Endodermal cell (in vitro differentiated cells): ENCODE measurements at regions not wholly inside any gene's neighbourhood (a gene's known extent, or its start where the extent isn't known, plus 50 kb on each side); places are given as distances from the start of the nearest gene placed in this dataset.

ENCODE experiments used
- DNase-seq: peaks from one replicate; pipeline ENCODE4 v3.0.0-alpha.2; 2017
- H3K27ac ChIP-seq: 2 replicates; pipeline ENCODE4 v1.5.1; 2013; ENCODE audit warnings: mild to moderate bottlenecking, low read depth, low read length, moderate library complexity
- H3K27me3 ChIP-seq: 2 replicates; pipeline ENCODE4 v1.6.1; 2013; ENCODE audit warnings: mild to moderate bottlenecking, low read length, moderate library complexity; ENCODE audit not compliant: insufficient read depth, control insufficient read depth, poor library complexity, severe bottlenecking
- H3K36me3 ChIP-seq: 2 replicates; pipeline ENCODE4 v1.7.0; 2013; ENCODE audit warnings: mild to moderate bottlenecking, low read length, moderate library complexity; ENCODE audit not compliant: control insufficient read depth, insufficient read depth
- H3K4me1 ChIP-seq: one replicate; pipeline ENCODE4 v1.7.0; 2013; ENCODE audit warnings: low read length; ENCODE audit not compliant: control insufficient read depth, insufficient read depth
- H3K4me3 ChIP-seq: 2 replicates; pipeline ENCODE4 v1.5.1; 2013; ENCODE audit warnings: mild to moderate bottlenecking, low read length, moderate library complexity
- H3K9ac ChIP-seq: 2 replicates; pipeline ENCODE4 v1.6.1; 2013; ENCODE audit warnings: mild to moderate bottlenecking, low read length, moderate library complexity; ENCODE audit not compliant: poor library complexity, severe bottlenecking; ENCODE audit errors: extremely low read depth
- H3K9me3 ChIP-seq: 2 replicates; pipeline ENCODE4 v1.6.1; 2013; ENCODE audit warnings: mild to moderate bottlenecking, low read length, moderate library complexity; ENCODE audit not compliant: control insufficient read depth
- H3K27ac Mint-ChIP-seq: 2 replicates; pipeline ENCODE4 v1.8.0; 2020; ENCODE audit warnings: mixed read lengths
- H3K27me3 Mint-ChIP-seq: 2 replicates; pipeline ENCODE4 v1.8.0; 2021; ENCODE audit warnings: mild to moderate bottlenecking, mixed read lengths; ENCODE audit not compliant: insufficient read depth
- H3K36me3 Mint-ChIP-seq: 2 replicates; pipeline ENCODE4 v1.8.0; 2020; ENCODE audit warnings: low read depth, mixed read lengths
- H3K4me1 Mint-ChIP-seq: 2 replicates; pipeline ENCODE4 v1.8.0; 2020; ENCODE audit warnings: mixed read lengths
- H3K4me3 Mint-ChIP-seq: 2 replicates; pipeline ENCODE4 v1.8.0; 2020; ENCODE audit warnings: mild to moderate bottlenecking, moderate library complexity, mixed read lengths
- H3K9me3 Mint-ChIP-seq: 2 replicates; pipeline ENCODE4 v1.8.0; 2020; ENCODE audit warnings: mild to moderate bottlenecking, mixed read lengths
- WGBS, 2 experiments: methylation state at CpG; one replicate each; pipeline versions ENCODE4 v1.1.5 to v1.1.7; 2013; ENCODE audit warnings: missing lambda C conversion rate in 2 of 2, mixed read lengths in 1 of 2; ENCODE audit not compliant: insufficient coverage in 1 of 2, insufficient read length in 1 of 2; 5-methylcytosine and 5-hydroxymethylcytosine counted together
- TF ChIP-seq, protein P1 (sequence below): fragments of 200-600 bp; sonication (generic); conservative IDR thresholded peaks from 2 replicates; pipeline ENCODE4 v1.5.0; 2021; ENCODE audit warnings: antibody characterized with exemption, mild to moderate bottlenecking

DNA sequence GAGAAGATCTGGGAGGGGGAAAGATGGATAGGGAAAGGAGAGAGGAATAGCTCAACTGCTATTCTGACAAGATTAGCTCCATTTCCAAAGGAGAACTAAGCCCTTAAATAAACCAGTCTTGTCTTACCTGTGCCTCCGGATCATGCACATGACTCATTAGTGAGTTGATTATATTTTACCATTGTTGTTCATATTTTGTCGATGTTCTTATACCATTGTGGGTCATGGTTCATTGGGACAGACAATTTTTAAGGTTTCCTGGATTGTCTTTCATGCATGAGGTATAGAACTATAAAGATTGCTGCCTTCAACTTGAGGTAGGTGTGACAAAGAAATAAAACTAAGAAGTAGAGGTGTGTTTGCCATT lies 243.0 kb upstream of the ATP2B1 start:
- Mint-ChIP-seq H3K27ac (no peak overlapping the region), H3K36me3 (no peaks in the 10 kb centered on the region), H3K4me1 (peaks cover 33% of the 10 kb centered on the region), H3K4me3 (no peak overlapping the region), H3K27me3 (no peaks in the 10 kb centered on the region), H3K9me3 (no peaks in the 10 kb centered on the region)
- TF ChIP-seq, protein P1, sequence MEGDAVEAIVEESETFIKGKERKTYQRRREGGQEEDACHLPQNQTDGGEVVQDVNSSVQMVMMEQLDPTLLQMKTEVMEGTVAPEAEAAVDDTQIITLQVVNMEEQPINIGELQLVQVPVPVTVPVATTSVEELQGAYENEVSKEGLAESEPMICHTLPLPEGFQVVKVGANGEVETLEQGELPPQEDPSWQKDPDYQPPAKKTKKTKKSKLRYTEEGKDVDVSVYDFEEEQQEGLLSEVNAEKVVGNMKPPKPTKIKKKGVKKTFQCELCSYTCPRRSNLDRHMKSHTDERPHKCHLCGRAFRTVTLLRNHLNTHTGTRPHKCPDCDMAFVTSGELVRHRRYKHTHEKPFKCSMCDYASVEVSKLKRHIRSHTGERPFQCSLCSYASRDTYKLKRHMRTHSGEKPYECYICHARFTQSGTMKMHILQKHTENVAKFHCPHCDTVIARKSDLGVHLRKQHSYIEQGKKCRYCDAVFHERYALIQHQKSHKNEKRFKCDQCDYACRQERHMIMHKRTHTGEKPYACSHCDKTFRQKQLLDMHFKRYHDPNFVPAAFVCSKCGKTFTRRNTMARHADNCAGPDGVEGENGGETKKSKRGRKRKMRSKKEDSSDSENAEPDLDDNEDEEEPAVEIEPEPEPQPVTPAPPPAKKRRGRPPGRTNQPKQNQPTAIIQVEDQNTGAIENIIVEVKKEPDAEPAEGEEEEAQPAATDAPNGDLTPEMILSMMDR = no peak
- H3K4me3 ChIP-seq = no peak overlapping the region
- no peaks in the 10 kb centered on the region for H3K9me3 ChIP-seq
- DNase-seq = no peak
- peaks cover 13% of the 10 kb centered on the region for H3K4me1 ChIP-seq
- H3K27me3 ChIP-seq = no peaks in the 10 kb centered on the region
- no peak overlapping the region for H3K9ac ChIP-seq
- H3K27ac ChIP-seq = no peak overlapping the region
- WGBS, 2 experiments = 99 to 100% methylated on average over 1 to 2 of the region's 2 CpGs
- no peaks in the 10 kb centered on the region for H3K36me3 ChIP-seq

DNA sequence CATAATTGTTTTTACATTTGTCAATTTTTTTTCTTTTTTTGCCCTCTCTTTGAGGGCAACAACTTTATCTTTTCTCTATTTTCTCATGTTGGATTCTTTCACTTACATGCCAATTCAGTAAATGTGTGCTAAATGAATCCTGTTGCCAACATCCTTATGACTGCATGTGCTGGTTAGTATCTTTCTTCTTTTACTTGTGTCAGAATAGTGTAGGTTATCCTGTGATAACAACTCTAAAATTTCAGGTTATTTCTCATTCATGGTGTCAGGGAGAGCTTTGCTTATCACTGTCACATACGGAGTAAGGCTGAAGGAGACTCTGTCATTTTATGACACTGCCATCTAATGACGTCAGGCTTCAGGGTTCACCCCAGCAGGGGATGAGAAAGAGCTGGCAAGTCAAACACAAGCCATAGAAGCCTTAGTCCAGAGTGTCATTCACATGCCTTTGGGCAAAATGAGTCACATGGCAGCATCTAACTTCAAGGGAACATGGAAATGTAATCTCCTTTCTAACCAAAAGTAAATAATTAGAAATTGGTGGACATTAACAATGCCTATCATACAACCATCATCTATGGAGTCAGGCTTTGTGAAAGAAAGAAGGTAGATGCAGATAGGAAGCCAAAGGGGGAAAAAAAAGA lies 242.5 kb upstream of the ATP2B1 start:
- DNase-seq = no peak
- Mint-ChIP-seq H3K9me3 (no peaks in the 10 kb centered on the region), H3K4me1 (peaks cover 33% of the 10 kb centered on the region), H3K36me3 (no peaks in the 10 kb centered on the region), H3K27me3 (no peaks in the 10 kb centered on the region), H3K27ac (no peak overlapping the region), H3K4me3 (no peak overlapping the region)
- H3K36me3 ChIP-seq = no peaks in the 10 kb centered on the region
- no peaks in the 10 kb centered on the region for H3K9me3 ChIP-seq
- TF ChIP-seq, protein P1 = no peak
- no peak overlapping the region for H3K9ac ChIP-seq
- H3K27me3 ChIP-seq = no peaks in the 10 kb centered on the region
- H3K4me3 ChIP-seq = no peak overlapping the region
- H3K27ac ChIP-seq = no peak overlapping the region
- WGBS, 2 experiments = 70 to 75% methylated on average over 2 of the region's 2 CpGs
- peaks cover 13% of the 10 kb centered on the region for H3K4me1 ChIP-seq

GRCh38 chr12:89950421-89950820 lies 241.8 kb upstream of the ATP2B1 start:
- Histone ChIP-seq H3K9ac (no peak overlapping the region), H3K4me1 (peaks cover 13% of the 10 kb centered on the region), H3K36me3 (no peaks in the 10 kb centered on the region), H3K4me3 (no peak overlapping the region), H3K9me3 (no peaks in the 10 kb centered on the region), H3K27me3 (no peaks in the 10 kb centered on the region), H3K27ac (no peak overlapping the region)
- WGBS, 2 experiments = 80 to 83% methylated on average over 1 of the region's 1 CpG
- H3K4me1 Mint-ChIP-seq = peaks cover 33% of the 10 kb centered on the region
- H3K9me3 Mint-ChIP-seq = no peaks in the 10 kb centered on the region
- no peak for DNase-seq
- no peak overlapping the region for H3K4me3 Mint-ChIP-seq
- no peaks in the 10 kb centered on the region for H3K27me3 Mint-ChIP-seq
- TF ChIP-seq, protein P1 = no peak
- H3K36me3 Mint-ChIP-seq = no peaks in the 10 kb centered on the region
- H3K27ac Mint-ChIP-seq = no peak overlapping the region
